ENCODE measurements at regions not wholly inside any gene's neighbourhood (a gene's known extent, or its start where the extent isn't known, plus 50 kb on each side); places are given as distances from the start of the nearest gene placed in this dataset.

DNA sequence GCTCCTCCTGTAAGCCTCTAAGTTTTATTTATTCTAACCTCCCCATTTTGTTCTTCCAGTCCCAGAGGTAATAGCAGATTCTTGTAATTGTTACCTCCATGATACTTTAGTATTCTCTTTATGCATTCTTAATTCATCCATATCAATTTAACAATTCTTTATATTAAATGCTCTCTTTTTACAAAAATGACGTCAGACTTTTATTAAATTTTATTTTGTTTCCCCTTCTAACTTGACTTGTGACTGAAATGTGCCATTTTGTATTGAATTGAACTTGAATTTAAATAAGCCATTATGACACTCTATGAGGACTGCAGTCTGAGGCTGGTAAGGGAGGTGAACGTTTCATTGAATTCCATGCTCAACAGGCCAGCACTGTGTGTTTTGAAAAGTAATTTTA lies 60.0 kb upstream of the NUDT10 start:
- no peak for TF ChIP-seq CTCF (IDR thresholded peaks at IDR 0.05; ENCODE audit: control insufficient read depth, insufficient read depth, low read depth, low read length, missing control alignments)
- no peak for DNase-seq (ENCODE audit: low read depth)
- H3K4me3 ChIP-seq (ENCODE audit: control insufficient read depth, low read depth, low read length), result no peak overlapping the region

- TF ChIP-seq CTCF (IDR thresholded peaks at IDR 0.05; ENCODE audit: control insufficient read depth, insufficient read depth, low read depth, low read length, missing control alignments), result no peak
- H3K4me3 ChIP-seq (ENCODE audit: control insufficient read depth, low read depth, low read length), result no peak overlapping the region
- DNase-seq (ENCODE audit: low read depth), result no peak
Measured at GRCh38 chrX:51281758-51282318, 50.8 kb upstream of the NUDT10 start.

Measured in AG09309 (cell line).